HG03060 (cell line): ENCODE measurements at regions not wholly inside any gene's neighbourhood (a gene's known extent, or its start where the extent isn't known, plus 50 kb on each side); places are given as distances from the start of the nearest gene placed in this dataset.

Experiments used
- ATAC-seq: cut with Tn5 transposase; IDR thresholded peaks from one replicate; pipeline ENCODE4 v1.9.1; 2021; ENCODE audit warnings: low read depth, moderate number of reproducible peaks; ENCODE audit not compliant: unreplicated experiment

- no peak for ATAC-seq
Measured at GRCh38 chr1:172970186-172970585, 80.6 kb downstream of the TNFSF18 start.

DNA sequence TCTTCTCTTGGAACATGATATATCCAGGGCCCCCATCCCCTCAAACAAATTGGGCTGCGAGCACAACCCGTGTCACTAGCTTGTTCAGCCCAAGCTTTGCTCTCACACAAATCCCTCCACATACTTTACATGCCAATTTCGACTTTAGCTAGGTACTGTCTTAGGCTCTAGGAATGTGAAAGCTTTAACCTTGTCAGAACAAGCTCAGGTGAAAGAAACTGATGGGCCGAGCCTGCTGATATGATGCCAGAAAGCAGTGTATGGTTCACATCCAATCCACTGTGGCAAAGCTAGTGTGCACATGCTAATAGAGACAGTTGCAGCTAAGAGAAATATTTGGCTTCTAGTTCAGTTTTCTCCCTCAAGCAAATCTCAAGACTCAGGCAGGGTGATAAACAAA lies 79.5 kb downstream of the TNFSF18 start:
- no peak for ATAC-seq

DNA sequence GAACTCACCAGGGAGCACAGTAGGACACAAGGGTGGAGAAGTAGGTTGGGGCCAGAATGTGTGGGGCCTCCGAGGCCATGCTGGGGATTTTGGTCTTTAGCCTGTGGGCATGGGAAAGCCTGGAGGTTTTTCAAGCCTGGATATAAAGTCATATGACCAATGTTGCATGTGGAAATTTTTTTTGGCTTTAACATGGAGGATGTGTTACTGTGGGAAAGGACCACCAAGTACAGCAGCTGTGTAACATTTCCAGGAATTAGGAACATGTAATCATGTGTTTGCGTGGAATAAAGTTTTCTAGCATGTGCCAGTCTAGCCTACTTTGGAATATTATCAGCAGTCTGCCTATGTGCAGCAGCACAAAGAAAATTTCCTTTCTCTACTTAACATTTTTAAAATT lies 78.5 kb downstream of the TNFSF18 start:
- no peak for ATAC-seq

DNA sequence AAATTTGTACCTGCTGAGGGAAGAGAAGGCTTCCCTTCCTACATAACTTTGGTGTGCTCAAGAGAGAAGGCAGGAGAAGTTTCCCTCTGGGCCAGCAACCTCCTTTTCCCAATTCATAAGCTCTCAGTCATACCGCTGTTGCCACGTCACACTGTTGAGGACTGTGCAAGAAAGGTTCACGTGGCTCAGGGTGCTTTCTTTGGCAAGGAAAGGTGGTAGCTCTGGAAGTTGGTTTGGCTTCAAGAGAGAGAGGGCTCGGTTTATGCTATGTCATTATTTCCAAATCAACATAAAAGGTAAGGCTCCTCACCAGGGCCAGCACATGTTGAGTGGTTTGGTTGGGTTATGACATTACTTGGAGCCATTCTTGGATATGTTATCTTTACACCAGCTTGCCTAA lies 77.3 kb downstream of the TNFSF18 start:
- ATAC-seq: no peak

DNA sequence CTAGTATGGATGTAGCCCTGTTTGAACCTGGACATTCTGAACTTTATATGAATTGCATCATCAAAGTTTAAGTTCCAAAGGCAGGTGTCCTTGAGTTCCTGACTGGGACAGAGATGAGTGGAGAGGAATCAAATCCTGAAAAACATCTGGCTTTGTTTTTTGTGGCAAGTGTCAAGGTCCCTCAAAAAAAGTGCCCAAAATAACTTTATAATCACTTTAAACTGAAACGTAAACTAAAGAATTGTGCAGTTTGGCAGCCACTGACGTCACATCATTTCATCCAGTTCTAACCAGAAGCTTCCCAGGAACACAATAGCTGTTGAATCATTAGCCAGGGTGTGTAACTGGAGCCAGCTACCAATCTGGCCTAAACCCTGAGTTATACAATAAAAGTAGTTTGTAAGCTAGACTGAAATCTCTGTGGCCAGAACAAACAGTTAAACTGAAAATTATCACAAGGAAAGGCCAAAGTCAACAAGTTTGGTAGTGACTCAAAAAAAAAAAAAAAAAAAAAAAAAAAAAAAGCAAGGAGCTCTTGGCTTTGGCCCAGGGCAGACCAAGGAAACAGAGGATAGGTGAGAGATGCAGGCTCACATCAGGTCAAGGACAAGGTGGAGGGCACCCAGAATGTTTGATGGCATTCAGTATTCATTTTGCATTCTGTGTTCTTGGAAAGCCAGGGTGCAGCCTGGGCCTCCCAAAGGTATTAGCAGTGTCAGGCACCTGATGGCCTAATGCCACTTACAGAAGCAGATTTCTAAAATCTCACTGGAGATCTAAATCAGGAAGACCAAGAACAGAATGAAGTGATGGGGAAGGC lies 74.3 kb downstream of the TNFSF18 start:
- no peak for ATAC-seq

- no peak for ATAC-seq
Measured at GRCh38 chr1:172977296-172978017, 73.3 kb downstream of the TNFSF18 start.

DNA sequence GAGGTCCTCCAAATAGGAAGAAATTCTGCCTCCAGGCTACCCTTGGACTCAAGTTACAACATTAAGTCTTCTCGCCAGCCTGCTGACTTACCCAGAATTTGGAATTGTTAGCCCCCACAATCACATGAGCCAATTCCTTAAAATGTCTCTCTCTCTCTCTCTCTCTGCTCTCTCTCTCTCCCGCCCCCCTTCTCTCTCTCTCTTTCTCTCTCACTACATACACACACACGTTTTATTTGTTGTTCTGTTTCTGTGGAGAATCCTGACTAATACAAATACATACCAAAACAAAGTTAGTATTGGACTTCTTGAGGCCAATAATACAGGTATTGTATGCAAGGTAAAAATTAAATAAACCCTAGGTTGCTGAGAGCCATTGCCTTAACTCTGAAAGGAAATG lies 72.1 kb downstream of the TNFSF18 start:
- ATAC-seq: no peak

DNA sequence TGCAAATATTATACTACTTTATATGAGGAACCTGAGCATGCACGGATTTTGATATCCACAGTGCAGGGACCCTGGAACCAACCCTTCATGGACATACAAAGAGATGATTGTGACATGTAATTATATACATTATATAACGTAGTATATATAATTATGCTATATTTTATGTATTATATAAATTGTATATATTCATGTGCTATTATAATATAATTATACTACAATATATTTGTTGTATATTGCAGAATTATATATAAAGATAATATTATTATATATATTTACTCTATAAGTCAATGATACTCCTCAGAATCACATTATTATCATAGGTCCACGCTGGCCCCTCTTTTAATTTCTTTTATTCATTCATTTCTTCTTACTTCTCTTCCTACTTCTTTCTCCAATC lies 70.9 kb downstream of the TNFSF18 start:
- ATAC-seq: no peak

GRCh38 chr1:172980456-172980855 lies 70.3 kb downstream of the TNFSF18 start:
- no peak for ATAC-seq

- ATAC-seq: no peak
Measured at GRCh38 chr1:172980971-172981370, 69.8 kb downstream of the TNFSF18 start.
